OCI-LY3 (cell line): ENCODE measurements at regions not wholly inside any gene's neighbourhood (a gene's known extent, or its start where the extent isn't known, plus 50 kb on each side); places are given as distances from the start of the nearest gene placed in this dataset.
A peak's percentile ranks its signal among the peaks of the same experiment; 100 is the strongest.

Experiments
- H2AFZ ChIP-seq: fragments of 200-600, 300-600 bp; shearing (Covaris generic); 2 replicates; pipeline ENCODE4 v1.6.0; 2014; ENCODE audit warnings: antibody characterized with exemption, low read depth, low read length
- H3K27ac ChIP-seq: fragments of 200-600, 300-600 bp; sonication (generic); 2 replicates; pipeline ENCODE4 v1.5.1; 2014; ENCODE audit warnings: mild to moderate bottlenecking, low read length, moderate library complexity, mixed read lengths
- H3K27me3 ChIP-seq: fragments of 200-600, 300-600 bp; sonication (generic); 2 replicates; pipeline ENCODE4 v1.6.1; 2014; ENCODE audit warnings: low read depth, low read length, mixed read lengths
- H3K36me3 ChIP-seq: fragments of 200-600, 300-600 bp; sonication (generic); replicated peaks from 2 replicates; pipeline ENCODE3; 2014; ENCODE audit warnings: low read depth, low read length, mixed read lengths
- H3K4me1 ChIP-seq: fragments of 300-600, 200-600 bp; sonication (generic); 2 replicates; pipeline ENCODE4 v1.6.1; 2014; ENCODE audit warnings: low read length, mixed read lengths
- H3K4me2 ChIP-seq: fragments of 200-600, 300-600 bp; sonication (generic); 2 replicates; pipeline ENCODE4 v1.6.1; 2014; ENCODE audit warnings: low read length, mixed read lengths
- H3K4me3 ChIP-seq: fragments of 300-600, 200-600 bp; sonication (generic); 2 replicates; pipeline ENCODE4 v1.5.1; 2014; ENCODE audit warnings: antibody characterized with exemption, mild to moderate bottlenecking, low read length, moderate library complexity
- H3K79me2 ChIP-seq: fragments of 300-600, 200-600 bp; shearing (Covaris generic); 2 replicates; pipeline ENCODE4 v1.6.1; 2014; ENCODE audit warnings: mild to moderate bottlenecking, low read length, mixed read lengths
- H3K9ac ChIP-seq: fragments of 300-600, 200-600 bp; shearing (Covaris generic); 2 replicates; pipeline ENCODE4 v1.6.0; 2014; ENCODE audit warnings: mild to moderate bottlenecking, low read length, moderate library complexity
- H3K9me3 ChIP-seq: fragments of 200-600, 300-600 bp; shearing (Covaris generic); 2 replicates; pipeline ENCODE4 v1.6.1; 2014; ENCODE audit warnings: low read length, mixed read lengths; ENCODE audit not compliant: insufficient read depth
- H4K20me1 ChIP-seq: fragments of 200-600, 300-600 bp; sonication (generic); 2 replicates; pipeline ENCODE4 v1.6.1; 2016; ENCODE audit warnings: low read length, mixed read lengths; ENCODE audit not compliant: insufficient read depth
- CTCF ChIP-seq: fragments of 200-600, 300-600 bp; sonication (generic); IDR thresholded peaks from 2 replicates; pipeline ENCODE4 v1.5.1; 2014; ENCODE audit warnings: antibody characterized with exemption, low read length, low read depth
- EZH2phosphoT487 ChIP-seq: fragments of 200-600 bp; shearing (Covaris generic); IDR thresholded peaks from 2 replicates; pipeline ENCODE4 v1.6.1; 2018; ENCODE audit warnings: antibody characterized with exemption, mixed run types, low read depth

GRCh38 chr3:6182476-6182875 lies 678.4 kb upstream of the GRM7 start:
- TF ChIP-seq CTCF: no peak
- no peak for TF ChIP-seq EZH2phosphoT487
- no peaks in the 10 kb centered on the region for H4K20me1 ChIP-seq
- peaks cover 5% of the 10 kb centered on the region; the same call in 1 of the 2 replicates for H3K4me1 ChIP-seq
- H3K27ac ChIP-seq: no peak overlapping the region
- H3K79me2 ChIP-seq: no peaks in the 10 kb centered on the region
- no peaks in the 10 kb centered on the region for H3K9me3 ChIP-seq
- no peak overlapping the region for H3K4me2 ChIP-seq
- no peak overlapping the region for H2AFZ ChIP-seq
- no peak overlapping the region for H3K9ac ChIP-seq
- H3K4me3 ChIP-seq: no peak overlapping the region
- no peaks in the 10 kb centered on the region for H3K36me3 ChIP-seq
- H3K27me3 ChIP-seq: no peaks in the 10 kb centered on the region

- H3K27me3 ChIP-seq: no peaks in the 10 kb centered on the region
- H2AFZ ChIP-seq: no peak overlapping the region
- no peak overlapping the region for H3K9ac ChIP-seq
- H3K4me1 ChIP-seq: peaks cover 5% of the 10 kb centered on the region; the same call in 1 of the 2 replicates
- H3K36me3 ChIP-seq: no peaks in the 10 kb centered on the region
- TF ChIP-seq EZH2phosphoT487 (no peak), CTCF (no peak)
- no peak overlapping the region for H3K27ac ChIP-seq
- H4K20me1 ChIP-seq: no peaks in the 10 kb centered on the region
- no peaks in the 10 kb centered on the region for H3K9me3 ChIP-seq
- no peaks in the 10 kb centered on the region for H3K79me2 ChIP-seq
- H3K4me2 ChIP-seq: no peak overlapping the region
- no peak overlapping the region for H3K4me3 ChIP-seq
Observed at GRCh38 chr3:6182909-6183308, 678.0 kb upstream of the GRM7 start.

- H3K9me3 ChIP-seq: no peaks in the 10 kb centered on the region
- H3K4me2 ChIP-seq: no peak overlapping the region
- no peaks in the 10 kb centered on the region for H3K79me2 ChIP-seq
- no peak overlapping the region for H3K27ac ChIP-seq
- no peak overlapping the region for H2AFZ ChIP-seq
- no peak overlapping the region for H3K4me3 ChIP-seq
- H3K36me3 ChIP-seq: no peaks in the 10 kb centered on the region
- TF ChIP-seq CTCF: no peak
- TF ChIP-seq EZH2phosphoT487: no peak
- no peaks in the 10 kb centered on the region for H3K27me3 ChIP-seq
- H3K4me1 ChIP-seq: no peaks in the 10 kb centered on the region
- H4K20me1 ChIP-seq: no peaks in the 10 kb centered on the region
- H3K9ac ChIP-seq: no peak overlapping the region
Observed at GRCh38 chr3:6189384-6189783, 671.5 kb upstream of the GRM7 start.

GRCh38 chr3:6204891-6205290 lies 656.0 kb upstream of the GRM7 start:
- Histone ChIP-seq H3K9ac (no peak overlapping the region), H3K36me3 (no peaks in the 10 kb centered on the region), H3K4me1 (no peaks in the 10 kb centered on the region), H3K27me3 (no peaks in the 10 kb centered on the region), H2AFZ (no peak overlapping the region), H3K79me2 (no peaks in the 10 kb centered on the region), H3K9me3 (no peaks in the 10 kb centered on the region), H3K4me3 (no peak overlapping the region), H3K27ac (no peak overlapping the region), H4K20me1 (no peaks in the 10 kb centered on the region), H3K4me2 (no peak overlapping the region)
- no peak for TF ChIP-seq EZH2phosphoT487
- peak; percentile 79 for TF ChIP-seq CTCF
